ENCODE measurements at regions not wholly inside any gene's neighbourhood (a gene's known extent, or its start where the extent isn't known, plus 50 kb on each side); places are given as distances from the start of the nearest gene placed in this dataset.

DNA sequence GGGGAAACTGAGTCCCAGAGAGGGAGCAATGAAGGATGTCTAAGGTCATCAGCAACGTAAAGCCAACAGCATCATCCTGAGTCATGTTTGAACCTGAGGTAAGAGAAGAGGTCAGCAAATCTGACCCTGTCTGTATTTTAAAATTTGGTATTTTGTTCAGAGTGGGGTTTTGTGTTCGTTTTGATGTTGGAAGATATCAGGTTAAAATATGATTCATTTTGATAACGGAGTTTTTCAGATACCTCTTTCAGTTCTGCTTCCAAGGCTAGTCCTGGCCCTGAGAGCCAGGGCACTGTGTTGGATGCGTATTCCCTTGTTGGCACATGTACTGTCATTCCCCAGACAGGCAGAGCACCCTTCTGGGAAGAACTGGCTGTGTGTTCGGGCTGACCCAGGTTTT lies 291.0 kb downstream of the NSG2 start:
- BruUV-seq (replicated peaks) = no TSS peak
- no peaks in the 10 kb centered on the region for H3K9me2 ChIP-seq (ENCODE audit: insufficient read depth, low read length)
- no peak overlapping the region for H3K4me3 ChIP-seq (ENCODE audit: low read depth, low read length, poor library complexity, severe bottlenecking)
- no peak overlapping the region for H3K27ac ChIP-seq (ENCODE audit: low read depth, low read length, poor library complexity, severe bottlenecking)
- H3K36me3 ChIP-seq (ENCODE audit: insufficient read depth, low read length) = no peaks in the 10 kb centered on the region
- ChIA-PET POLR2A (no interaction called here), CTCF (ENCODE audit: unreplicated experiment) (no interaction called here)
- H3K9me3 ChIP-seq (ENCODE audit: low read length) = no peaks in the 10 kb centered on the region
- intact Hi-C loops (cut with micrococcal nuclease; ENCODE audit: unreplicated experiment) = no loop called here
- H4K20me1 ChIP-seq (ENCODE audit: insufficient read depth, low read length) = no peaks in the 10 kb centered on the region
- TF ChIP-seq EZH2phosphoT487 (IDR thresholded peaks at IDR 0.05; ENCODE audit: borderline replicate concordance, low read depth, low read length) = no peak
- TF ChIP-seq, protein P1, sequence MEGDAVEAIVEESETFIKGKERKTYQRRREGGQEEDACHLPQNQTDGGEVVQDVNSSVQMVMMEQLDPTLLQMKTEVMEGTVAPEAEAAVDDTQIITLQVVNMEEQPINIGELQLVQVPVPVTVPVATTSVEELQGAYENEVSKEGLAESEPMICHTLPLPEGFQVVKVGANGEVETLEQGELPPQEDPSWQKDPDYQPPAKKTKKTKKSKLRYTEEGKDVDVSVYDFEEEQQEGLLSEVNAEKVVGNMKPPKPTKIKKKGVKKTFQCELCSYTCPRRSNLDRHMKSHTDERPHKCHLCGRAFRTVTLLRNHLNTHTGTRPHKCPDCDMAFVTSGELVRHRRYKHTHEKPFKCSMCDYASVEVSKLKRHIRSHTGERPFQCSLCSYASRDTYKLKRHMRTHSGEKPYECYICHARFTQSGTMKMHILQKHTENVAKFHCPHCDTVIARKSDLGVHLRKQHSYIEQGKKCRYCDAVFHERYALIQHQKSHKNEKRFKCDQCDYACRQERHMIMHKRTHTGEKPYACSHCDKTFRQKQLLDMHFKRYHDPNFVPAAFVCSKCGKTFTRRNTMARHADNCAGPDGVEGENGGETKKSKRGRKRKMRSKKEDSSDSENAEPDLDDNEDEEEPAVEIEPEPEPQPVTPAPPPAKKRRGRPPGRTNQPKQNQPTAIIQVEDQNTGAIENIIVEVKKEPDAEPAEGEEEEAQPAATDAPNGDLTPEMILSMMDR (conservative IDR thresholded peaks at IDR 0.05; ENCODE audit: low read length) = no peak
- no peaks in the 10 kb centered on the region for H3K4me1 ChIP-seq (ENCODE audit: insufficient read depth, low read length, poor library complexity, severe bottlenecking)
- H3K4me2 ChIP-seq (ENCODE audit: low read length) = no peak overlapping the region
- H2AFZ ChIP-seq (ENCODE audit: low read length) = no peak overlapping the region
- DNase-seq (ENCODE audit: low spot score) = no peak
- H3K79me2 ChIP-seq (ENCODE audit: insufficient read depth, low read depth, low read length) = no peaks in the 10 kb centered on the region

DNA sequence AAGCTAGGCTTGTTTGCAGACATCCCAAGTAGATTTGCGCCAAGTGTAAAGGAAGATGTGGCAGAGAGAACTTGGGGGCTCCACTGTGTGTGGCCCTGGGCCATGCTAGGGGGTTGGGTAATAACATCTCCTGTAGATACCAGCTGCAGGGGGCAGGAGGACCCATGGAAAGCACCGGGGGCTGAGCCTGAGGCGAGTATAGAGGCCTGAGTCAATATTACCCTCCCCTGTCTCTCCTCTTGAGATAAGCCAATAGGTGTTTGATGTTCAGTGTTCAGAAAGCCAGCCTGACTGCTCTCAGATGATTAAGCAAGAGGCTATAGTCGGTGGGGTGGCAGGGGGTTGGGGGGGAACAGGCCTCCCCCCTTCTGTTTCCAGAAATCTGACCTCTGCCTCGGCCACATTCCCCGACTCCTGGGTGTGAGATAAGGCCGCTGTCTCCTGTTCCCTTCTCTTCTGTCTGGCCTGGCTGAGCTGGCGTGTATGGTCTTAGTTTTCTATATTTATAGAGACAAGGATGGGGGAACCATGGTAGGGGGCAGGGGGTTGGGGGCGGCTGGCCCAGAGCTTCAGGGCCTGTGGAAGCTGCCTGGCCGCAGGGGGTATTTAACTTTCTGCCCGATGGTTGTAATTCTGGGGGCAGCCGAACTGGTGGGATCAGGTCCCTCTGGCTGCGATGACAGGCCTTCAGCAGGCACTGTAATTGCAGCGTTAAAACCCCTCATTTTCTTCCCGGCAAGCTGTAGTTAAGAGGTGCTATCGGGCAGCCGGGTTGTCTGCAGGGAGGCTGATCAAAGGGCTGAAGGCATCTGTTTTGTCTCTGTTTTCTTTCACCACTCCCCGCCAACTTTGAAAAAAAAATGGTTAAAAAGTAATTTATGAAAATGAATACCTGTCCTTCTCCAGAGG lies 292.0 kb downstream of the NSG2 start:
- no TSS peak for BruUV-seq (replicated peaks)
- TF ChIP-seq, protein P1 (conservative IDR thresholded peaks at IDR 0.05; ENCODE audit: low read length) = no peak
- TF ChIP-seq EZH2phosphoT487 (IDR thresholded peaks at IDR 0.05; ENCODE audit: borderline replicate concordance, low read depth, low read length) = no peak
- H3K9me2 ChIP-seq (ENCODE audit: insufficient read depth, low read length) = no peaks in the 10 kb centered on the region
- H3K36me3 ChIP-seq (ENCODE audit: insufficient read depth, low read length) = no peaks in the 10 kb centered on the region
- ChIA-PET POLR2A (interaction anchor here (0.7 kb wide), 1 partner anchor 497 kb away, joined by 3 read pairs; no protein-coding TSS in a partner anchor), CTCF (ENCODE audit: unreplicated experiment) (no interaction called here)
- H3K4me1 ChIP-seq (ENCODE audit: insufficient read depth, low read length, poor library complexity, severe bottlenecking) = no peaks in the 10 kb centered on the region
- H3K4me2 ChIP-seq (ENCODE audit: low read length) = no peak overlapping the region
- intact Hi-C loops (cut with micrococcal nuclease; ENCODE audit: unreplicated experiment) = no loop called here
- H3K79me2 ChIP-seq (ENCODE audit: insufficient read depth, low read depth, low read length) = no peaks in the 10 kb centered on the region
- no peak overlapping the region for H3K27ac ChIP-seq (ENCODE audit: low read depth, low read length, poor library complexity, severe bottlenecking)
- H3K4me3 ChIP-seq (ENCODE audit: low read depth, low read length, poor library complexity, severe bottlenecking) = no peak overlapping the region
- no peak for DNase-seq (ENCODE audit: low spot score)
- H2AFZ ChIP-seq (ENCODE audit: low read length) = no peak overlapping the region
- no peaks in the 10 kb centered on the region for H3K9me3 ChIP-seq (ENCODE audit: low read length)
- H4K20me1 ChIP-seq (ENCODE audit: insufficient read depth, low read length) = no peaks in the 10 kb centered on the region

Data from OCI-LY7 (cell line).